Sigmoid colon (tissue), 6 donors: ENCODE measurements at regions not wholly inside any gene's neighbourhood (a gene's known extent, or its start where the extent isn't known, plus 50 kb on each side); places are given as distances from the start of the nearest gene placed in this dataset.

ENCODE experiments used
- DNase-seq: peaks from one replicate; pipeline ENCODE4 v3.0.0-alpha.2; 2019
- H3K27ac ChIP-seq, 4 donors: fragments of 200-600 bp; sonication (generic); one replicate each; pipeline ENCODE4 v1.5.1; 2016 to 2019; ENCODE audit warnings: mild to moderate bottlenecking in 1 of 4
- H3K27me3 ChIP-seq, 3 donors: fragments of 200-600 bp; sonication (generic); one replicate each; pipeline ENCODE4 v1.5.1; 2019; ENCODE audit warnings: mild to moderate bottlenecking in 1 of 3
- H3K36me3 ChIP-seq, 4 donors: fragments of 200-600 bp; sonication (generic); one replicate each; pipeline ENCODE4 v1.5.1; 2016 to 2019
- H3K4me1 ChIP-seq, 4 donors: fragments of 200-600 bp; sonication (generic); one replicate each; pipeline ENCODE4 v1.5.1; 2017 to 2019
- H3K4me3 ChIP-seq, 4 donors: fragments of 200-600 bp; sonication (generic); one replicate each; pipeline ENCODE4 v1.5.1; 2017 to 2019; ENCODE audit warnings: mild to moderate bottlenecking in 2 of 4, moderate library complexity in 1 of 4
- H3K9me3 ChIP-seq, 4 donors: fragments of 200-600 bp in 3 of 4; sonication (generic) in 3 of 4; one replicate each; pipeline versions ENCODE4 v1.5.1 to v1.6.1; 2013 to 2019
- CTCF ChIP-seq, 4 experiments: fragments of 450-650 bp in 3 of 4; fragments of 200-600 bp in 1 of 4; IDR thresholded peaks; one replicate each; pipeline ENCODE4 v1.5.1; 2016 to 2019; ENCODE audit warnings: antibody characterized with exemption in 4 of 4, mild to moderate bottlenecking in 3 of 4, moderate library complexity in 2 of 4
- EP300 ChIP-seq, 4 donors: sonication (generic); formaldehyde crosslinking; IDR thresholded peaks; one replicate each; pipeline ENCODE4 v1.6.1; 2017; ENCODE audit warnings: antibody characterized with exemption in 4 of 4
- POLR2A ChIP-seq, 2 donors: fragments of 450-650 bp; IDR thresholded peaks; one replicate each; pipeline ENCODE4 v1.6.1; 2016; ENCODE audit warnings: antibody characterized with exemption in 2 of 2, mild to moderate bottlenecking in 2 of 2, moderate library complexity in 2 of 2
- POLR2AphosphoS5 ChIP-seq, 4 donors: sonication (generic); formaldehyde crosslinking; IDR thresholded peaks; one replicate each; pipeline ENCODE4 v1.6.1; 2017; ENCODE audit warnings: antibody characterized with exemption in 4 of 4
- WGBS, 2 donors: extraction: QIAGEN DNeasy Blood & Tissue Kit; methylation state at CpG; one replicate each; pipeline ENCODE4 v1.1.7; 2013; 5-methylcytosine and 5-hydroxymethylcytosine counted together
- intact Hi-C: fragments of 100-400 bp; cut with DNase I; formaldehyde crosslinking; loops from one replicate; pipeline ENCODE4 v1.15.1; 2023
- donor health status: healthy with polysubstance abuse.
- donor health status: healthy.

- TF ChIP-seq POLR2A (IDR thresholded peaks at IDR 0.05) = no peak
- Histone ChIP-seq H3K27ac (no peak overlapping the region), H3K4me3 (no peak overlapping the region), H3K36me3 (no peaks in the 10 kb centered on the region), H3K27me3 (no peaks in the 10 kb centered on the region), H3K9me3 (peaks cover 0 to 3% (median 0%) of the 10 kb centered on the region in 4 donors), H3K4me1 (no peaks in the 10 kb centered on the region)
- no peak for DNase-seq
- WGBS, 2 donors = 93 to 94% methylated on average over 5 of the region's 5 CpGs
- intact Hi-C loops = no loop called here
Measured at GRCh38 chr7:138237995-138238394, 161.7 kb downstream of the AKR1D1 start.

GRCh38 chr7:138238734-138239659, 162.7 kb downstream of the AKR1D1 start:
- intact Hi-C loops = no loop called here
- TF ChIP-seq POLR2AphosphoS5 (IDR thresholded peaks at IDR 0.05) (no peak), CTCF (IDR thresholded peaks at IDR 0.05) (no peak), EP300 (IDR thresholded peaks at IDR 0.05) (no peak), POLR2A (IDR thresholded peaks at IDR 0.05) (no peak)
- H3K4me1 ChIP-seq = no peaks in the 10 kb centered on the region
- H3K27ac ChIP-seq = no peak overlapping the region
- no peak for DNase-seq
- H3K27me3 ChIP-seq = no peaks in the 10 kb centered on the region
- no peaks in the 10 kb centered on the region for H3K36me3 ChIP-seq
- H3K4me3 ChIP-seq = no peak overlapping the region
- WGBS, 2 donors = 43 to 75% methylated on average over 3 of the region's 3 CpGs
- peaks cover 0 to 3% (median 0%) of the 10 kb centered on the region in 4 donors for H3K9me3 ChIP-seq

- intact Hi-C loops = no loop called here
- 78 to 86% methylated on average over 5 of the region's 5 CpGs for WGBS, 2 donors
- no peak overlapping the region for H3K27ac ChIP-seq
- no peak overlapping the region for H3K4me3 ChIP-seq
- H3K36me3 ChIP-seq = no peaks in the 10 kb centered on the region
- no peak for TF ChIP-seq POLR2AphosphoS5 (IDR thresholded peaks at IDR 0.05)
- TF ChIP-seq EP300 (IDR thresholded peaks at IDR 0.05) = no peak
- no peak for TF ChIP-seq POLR2A (IDR thresholded peaks at IDR 0.05)
- no peak for TF ChIP-seq CTCF (IDR thresholded peaks at IDR 0.05)
- H3K4me1 ChIP-seq = no peaks in the 10 kb centered on the region
- DNase-seq = no peak
- peaks cover 0 to 2% (median 0%) of the 10 kb centered on the region in 4 donors for H3K9me3 ChIP-seq
- H3K27me3 ChIP-seq = no peaks in the 10 kb centered on the region
Measured at GRCh38 chr7:138243430-138243829, 167.2 kb downstream of the AKR1D1 start.

DNA sequence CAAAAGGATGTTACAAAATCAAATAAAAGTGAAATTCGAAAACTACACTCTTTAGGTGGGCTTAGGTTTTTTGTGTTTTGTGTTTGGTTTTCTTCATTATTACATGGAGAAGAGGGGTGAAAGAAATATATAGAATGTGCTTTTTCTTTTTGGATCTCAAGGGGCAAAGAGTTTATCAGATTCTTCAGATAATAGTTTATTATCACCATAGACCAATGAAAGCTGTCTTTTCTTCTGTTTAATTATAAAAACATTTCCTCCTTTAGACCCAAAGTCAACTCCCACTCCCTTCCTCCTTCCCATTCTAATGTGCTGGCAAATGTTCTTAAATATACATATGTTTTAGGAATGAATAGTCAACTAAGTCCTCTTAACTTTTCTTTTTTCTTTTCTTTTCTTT, 167.6 kb downstream of the AKR1D1 start:
- no peaks in the 10 kb centered on the region for H3K36me3 ChIP-seq
- no peaks in the 10 kb centered on the region for H3K4me1 ChIP-seq
- no peak overlapping the region for H3K27ac ChIP-seq
- H3K27me3 ChIP-seq = no peaks in the 10 kb centered on the region
- intact Hi-C loops = no loop called here
- no peaks in the 10 kb centered on the region for H3K9me3 ChIP-seq
- no peak for DNase-seq
- WGBS, 2 donors = 89 to 95% methylated on average over 1 of the region's 1 CpG
- TF ChIP-seq CTCF (IDR thresholded peaks at IDR 0.05) = no peak
- H3K4me3 ChIP-seq = no peak overlapping the region

DNA sequence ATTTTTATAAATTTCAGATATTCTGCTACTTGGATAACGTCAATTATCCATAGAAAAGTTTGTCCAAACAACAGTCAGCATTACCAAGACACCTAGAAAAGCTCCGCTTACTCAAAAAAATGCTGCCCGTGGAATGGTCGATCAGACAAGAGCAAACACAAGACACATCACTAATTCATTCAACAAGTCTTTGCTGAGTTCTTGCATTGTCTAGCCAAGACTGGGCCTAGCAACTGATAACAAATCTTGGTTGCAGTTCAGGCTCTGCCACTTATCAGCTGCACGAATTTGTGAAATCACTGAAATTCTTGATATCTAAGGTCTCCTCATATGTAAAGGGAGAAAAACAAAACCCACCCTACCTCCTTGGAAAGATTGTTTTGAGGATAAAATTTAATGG, 168.3 kb downstream of the AKR1D1 start:
- H3K4me3 ChIP-seq = no peak overlapping the region
- WGBS, 2 donors = 93% methylated on average over 5 of the region's 5 CpGs
- H3K9me3 ChIP-seq = no peaks in the 10 kb centered on the region
- intact Hi-C loops = no loop called here
- H3K4me1 ChIP-seq = no peaks in the 10 kb centered on the region
- no peak for TF ChIP-seq EP300 (IDR thresholded peaks at IDR 0.05)
- no peak for TF ChIP-seq POLR2A (IDR thresholded peaks at IDR 0.05)
- TF ChIP-seq POLR2AphosphoS5 (IDR thresholded peaks at IDR 0.05) = no peak
- no peak for TF ChIP-seq CTCF (IDR thresholded peaks at IDR 0.05)
- no peak for DNase-seq
- H3K27ac ChIP-seq = no peak overlapping the region
- H3K36me3 ChIP-seq = no peaks in the 10 kb centered on the region
- H3K27me3 ChIP-seq = no peaks in the 10 kb centered on the region
